H1 (cell line): ENCODE measurements at regions not wholly inside any gene's neighbourhood (a gene's known extent, or its start where the extent isn't known, plus 50 kb on each side); places are given as distances from the start of the nearest gene placed in this dataset.

Experiments
- E2F6 ChIP-seq: IDR thresholded peaks from 2 replicates; pipeline ENCODE4 v1.6.1; 2012; ENCODE audit warnings: inconsistent platforms
- MAX ChIP-seq: IDR thresholded peaks from 2 replicates; pipeline ENCODE4 v1.6.1; 2012; ENCODE audit warnings: inconsistent platforms
- NANOG ChIP-seq: IDR thresholded peaks from 2 replicates; pipeline ENCODE4 v1.6.1; 2011; ENCODE audit warnings: low read length, low read depth, mild to moderate bottlenecking, inconsistent platforms; ENCODE audit not compliant: insufficient read depth, poor library complexity, severe bottlenecking
- RXRA ChIP-seq: IDR thresholded peaks from 2 replicates; pipeline ENCODE4 v1.6.1; 2011; ENCODE audit warnings: low read depth, mild to moderate bottlenecking, low read length, moderate library complexity; ENCODE audit not compliant: insufficient read depth

- TF ChIP-seq E2F6 (no peak), RXRA (no peak), MAX (no peak), NANOG (no peak)
These were observed 128.5 kb upstream of the CACNA1E start (continued) for GRCh38 chr1:181354865-181355264.
